ENCODE measurements at regions not wholly inside any gene's neighbourhood (a gene's known extent, or its start where the extent isn't known, plus 50 kb on each side); places are given as distances from the start of the nearest gene placed in this dataset.

GRCh38 chr6:137657351-137657911 lies 163.2 kb upstream of the OLIG3 start:
- H3K4me3 ChIP-seq, result no peak overlapping the region
- H3K36me3 ChIP-seq, result no peaks in the 10 kb centered on the region
- no peaks in the 10 kb centered on the region for H3K27me3 ChIP-seq (ENCODE audit: low read depth)
- intact Hi-C loops (cut with micrococcal nuclease), result no loop called here
- H3K9me3 ChIP-seq (replicated peaks), result peaks cover 39% of the 10 kb centered on the region
- H3K4me1 ChIP-seq, result no peaks in the 10 kb centered on the region
- TF ChIP-seq, protein P1, sequence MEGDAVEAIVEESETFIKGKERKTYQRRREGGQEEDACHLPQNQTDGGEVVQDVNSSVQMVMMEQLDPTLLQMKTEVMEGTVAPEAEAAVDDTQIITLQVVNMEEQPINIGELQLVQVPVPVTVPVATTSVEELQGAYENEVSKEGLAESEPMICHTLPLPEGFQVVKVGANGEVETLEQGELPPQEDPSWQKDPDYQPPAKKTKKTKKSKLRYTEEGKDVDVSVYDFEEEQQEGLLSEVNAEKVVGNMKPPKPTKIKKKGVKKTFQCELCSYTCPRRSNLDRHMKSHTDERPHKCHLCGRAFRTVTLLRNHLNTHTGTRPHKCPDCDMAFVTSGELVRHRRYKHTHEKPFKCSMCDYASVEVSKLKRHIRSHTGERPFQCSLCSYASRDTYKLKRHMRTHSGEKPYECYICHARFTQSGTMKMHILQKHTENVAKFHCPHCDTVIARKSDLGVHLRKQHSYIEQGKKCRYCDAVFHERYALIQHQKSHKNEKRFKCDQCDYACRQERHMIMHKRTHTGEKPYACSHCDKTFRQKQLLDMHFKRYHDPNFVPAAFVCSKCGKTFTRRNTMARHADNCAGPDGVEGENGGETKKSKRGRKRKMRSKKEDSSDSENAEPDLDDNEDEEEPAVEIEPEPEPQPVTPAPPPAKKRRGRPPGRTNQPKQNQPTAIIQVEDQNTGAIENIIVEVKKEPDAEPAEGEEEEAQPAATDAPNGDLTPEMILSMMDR (IDR thresholded peaks at IDR 0.05; ENCODE audit: borderline replicate concordance), result no peak
- DNase-seq, result no peak
- no peak overlapping the region for H3K27ac ChIP-seq (replicated peaks)

GRCh38 chr6:137658287-137658686 lies 164.1 kb upstream of the OLIG3 start:
- intact Hi-C loops (cut with micrococcal nuclease), result no loop called here
- Histone ChIP-seq H3K9me3 (replicated peaks) (peaks cover 31% of the 10 kb centered on the region), H3K36me3 (no peaks in the 10 kb centered on the region), H3K4me3 (no peak overlapping the region), H3K27me3 (ENCODE audit: low read depth) (no peaks in the 10 kb centered on the region), H3K27ac (replicated peaks) (no peak overlapping the region), H3K4me1 (no peaks in the 10 kb centered on the region)
- TF ChIP-seq, protein P1 (IDR thresholded peaks at IDR 0.05; ENCODE audit: borderline replicate concordance), result no peak
- no peak for DNase-seq

- Histone ChIP-seq H3K4me1 (no peaks in the 10 kb centered on the region), H3K27ac (replicated peaks) (no peak overlapping the region), H3K9me3 (replicated peaks) (peaks cover 15% of the 10 kb centered on the region), H3K27me3 (ENCODE audit: low read depth) (no peaks in the 10 kb centered on the region), H3K4me3 (no peak overlapping the region), H3K36me3 (no peaks in the 10 kb centered on the region)
- DNase-seq, result no peak
- intact Hi-C loops (cut with micrococcal nuclease), result no loop called here
- TF ChIP-seq, protein P1 (IDR thresholded peaks at IDR 0.05; ENCODE audit: borderline replicate concordance), result no peak
These were observed 165.7 kb upstream of the OLIG3 start for GRCh38 chr6:137659871-137660270.

DNA sequence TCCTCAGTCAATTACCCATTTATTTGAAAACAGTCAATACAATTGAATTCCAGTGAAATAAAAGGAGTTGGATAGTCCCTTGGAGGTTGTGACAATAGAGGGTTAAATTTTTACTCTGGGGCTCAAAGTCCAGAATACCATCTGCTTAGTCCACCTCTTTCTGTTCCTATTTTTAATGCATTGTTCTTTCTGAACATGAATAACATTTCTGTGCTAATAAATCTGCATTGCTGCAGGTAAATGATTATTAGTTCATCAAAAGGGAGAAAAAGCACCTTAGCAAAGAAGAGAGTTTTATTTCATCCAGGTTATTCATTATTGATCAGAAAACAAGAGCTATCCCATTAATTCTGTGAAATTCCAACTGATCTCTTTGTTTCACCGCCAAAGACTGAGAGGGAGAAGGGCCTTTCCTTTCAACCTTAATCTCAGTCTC lies 166.1 kb upstream of the OLIG3 start:
- no peaks in the 10 kb centered on the region for H3K27me3 ChIP-seq (ENCODE audit: low read depth)
- no peak for DNase-seq
- no peaks in the 10 kb centered on the region for H3K4me1 ChIP-seq
- no peaks in the 10 kb centered on the region for H3K36me3 ChIP-seq
- H3K27ac ChIP-seq (replicated peaks), result no peak overlapping the region
- no peak overlapping the region for H3K4me3 ChIP-seq
- TF ChIP-seq, protein P1 (IDR thresholded peaks at IDR 0.05; ENCODE audit: borderline replicate concordance), result no peak
- peaks cover 10% of the 10 kb centered on the region for H3K9me3 ChIP-seq (replicated peaks)
- intact Hi-C loops (cut with micrococcal nuclease), result no loop called here

GRCh38 chr6:137661601-137662000 lies 167.4 kb upstream of the OLIG3 start:
- Histone ChIP-seq H3K9me3 (replicated peaks) (no peaks in the 10 kb centered on the region), H3K36me3 (no peaks in the 10 kb centered on the region), H3K4me3 (no peak overlapping the region), H3K4me1 (no peaks in the 10 kb centered on the region), H3K27ac (replicated peaks) (no peak overlapping the region), H3K27me3 (ENCODE audit: low read depth) (no peaks in the 10 kb centered on the region)
- DNase-seq, result no peak
- TF ChIP-seq, protein P1 (IDR thresholded peaks at IDR 0.05; ENCODE audit: borderline replicate concordance), result peak; percentile 51
- intact Hi-C loops (cut with micrococcal nuclease), result no loop called here

Data from left ventricle myocardium inferior (tissue), 1 donor.